WTC11 (cell line): ENCODE measurements at regions not wholly inside any gene's neighbourhood (a gene's known extent, or its start where the extent isn't known, plus 50 kb on each side); places are given as distances from the start of the nearest gene placed in this dataset.

Experiments used
- ATAC-seq: fragments of 200-7000 bp; cut with Tn5 transposase; 2 replicates; pipeline ENCODE4 v1.10.0; 2021; ENCODE audit warnings: mild to moderate bottlenecking, moderate library complexity
- CTCF ChIA-PET: fragments of 300-600 bp; sonication (Branson Sonifier 250); formaldehyde crosslinking; loops from one replicate; lab custom pipeline; 2021; ENCODE audit warnings: antibody characterized with exemption; lab: Charles Lee
- POLR2A ChIA-PET: fragments of 350-600 bp; sonication (Branson Sonifier 250); formaldehyde crosslinking; loops from one replicate; lab custom pipeline; 2021; ENCODE audit warnings: antibody characterized with exemption; lab: Charles Lee
- DNase-seq: peaks from one replicate; pipeline ENCODE4 v3.0.0; 2021; ENCODE audit warnings: low spot score
- H3K27ac Mint-ChIP-seq: 2 replicates; pipeline ENCODE4 v1.8.0; 2021; ENCODE audit warnings: mixed read lengths
- H3K27me3 Mint-ChIP-seq: 2 replicates; pipeline ENCODE4 v1.8.0; 2021; ENCODE audit warnings: low read depth, mild to moderate bottlenecking, moderate library complexity, mixed read lengths
- H3K36me3 Mint-ChIP-seq: 2 replicates; pipeline ENCODE4 v1.8.0; 2021; ENCODE audit warnings: mixed read lengths
- H3K4me1 Mint-ChIP-seq: 2 replicates; pipeline ENCODE4 v1.8.0; 2022; ENCODE audit warnings: mixed read lengths
- H3K4me3 Mint-ChIP-seq: 2 replicates; pipeline ENCODE4 v1.8.0; 2021; ENCODE audit warnings: mild to moderate bottlenecking, moderate library complexity, mixed read lengths
- H3K9me3 Mint-ChIP-seq: 2 replicates; pipeline ENCODE4 v1.8.0; 2021; ENCODE audit warnings: mixed read lengths
- ATF6 ChIP-seq: sonication (generic); formaldehyde crosslinking; IDR thresholded peaks from 2 replicates; pipeline ENCODE4 v1.8.1; 2023; ENCODE audit warnings: mild to moderate bottlenecking, missing genetic modification reagents
- CDX4 ChIP-seq: fragments of 250-450 bp; sonication (Bioruptor Pico); IDR thresholded peaks from 2 replicates; pipeline ENCODE4 v1.9.0; 2021; ENCODE audit warnings: moderate library complexity, mild to moderate bottlenecking, inconsistent platforms, borderline replicate concordance
- CREM ChIP-seq: sonication (generic); formaldehyde crosslinking; IDR thresholded peaks from 2 replicates; pipeline ENCODE4 v1.8.1; 2022; ENCODE audit warnings: mild to moderate bottlenecking, missing genetic modification reagents, moderate library complexity
- FOXP1 ChIP-seq: sonication (generic); formaldehyde crosslinking; IDR thresholded peaks from 2 replicates; pipeline ENCODE4 v1.8.0; 2022; ENCODE audit warnings: missing genetic modification reagents, mild to moderate bottlenecking, moderate library complexity, borderline replicate concordance
- FOXP4 ChIP-seq: sonication (generic); formaldehyde crosslinking; IDR thresholded peaks from 2 replicates; pipeline ENCODE4 v1.8.0; 2022; ENCODE audit warnings: mild to moderate bottlenecking, missing genetic modification reagents
- IRF2 ChIP-seq: sonication (generic); formaldehyde crosslinking; IDR thresholded peaks from 2 replicates; pipeline ENCODE4 v1.8.0; 2022; ENCODE audit warnings: low read depth, missing genetic modification reagents, borderline replicate concordance
- MLX ChIP-seq: sonication (generic); formaldehyde crosslinking; IDR thresholded peaks from 2 replicates; pipeline ENCODE4 v1.8.1; 2023; ENCODE audit warnings: mild to moderate bottlenecking, missing genetic modification reagents, moderate library complexity
- MYBL2 ChIP-seq: sonication (generic); formaldehyde crosslinking; IDR thresholded peaks from 2 replicates; pipeline ENCODE4 v1.8.1; 2023; ENCODE audit warnings: mild to moderate bottlenecking, moderate library complexity, missing genetic modification reagents
- NFYB ChIP-seq: sonication (generic); formaldehyde crosslinking; conservative IDR thresholded peaks from 2 replicates; pipeline ENCODE4 v1.8.0; 2022; ENCODE audit warnings: low read depth, missing genetic modification reagents
- NR2C2 ChIP-seq: sonication (generic); formaldehyde crosslinking; IDR thresholded peaks from 2 replicates; pipeline ENCODE4 v1.8.0; 2022; ENCODE audit warnings: mild to moderate bottlenecking, missing genetic modification reagents
- NR3C1 ChIP-seq: sonication (generic); formaldehyde crosslinking; conservative IDR thresholded peaks from 2 replicates; pipeline ENCODE4 v1.8.1; 2023; ENCODE audit warnings: low read depth, mild to moderate bottlenecking, missing genetic modification reagents
- PREB ChIP-seq: sonication (generic); formaldehyde crosslinking; IDR thresholded peaks from 2 replicates; pipeline ENCODE4 v1.8.1; 2022; ENCODE audit warnings: mild to moderate bottlenecking, missing genetic modification reagents, moderate library complexity, borderline replicate concordance
- RELA ChIP-seq: sonication (generic); formaldehyde crosslinking; IDR thresholded peaks from 2 replicates; pipeline ENCODE4 v1.8.1; 2022; ENCODE audit warnings: missing genetic modification reagents, mild to moderate bottlenecking, borderline replicate concordance
- RORB ChIP-seq: fragments of 250-450 bp; sonication (Bioruptor Pico); IDR thresholded peaks from 2 replicates; pipeline ENCODE4 v1.9.0; 2021; ENCODE audit warnings: mild to moderate bottlenecking
- TCF7 ChIP-seq: sonication (generic); formaldehyde crosslinking; IDR thresholded peaks from 2 replicates; pipeline ENCODE4 v1.8.0; 2022; ENCODE audit warnings: mild to moderate bottlenecking, low read depth, missing genetic modification reagents, moderate library complexity
- TP53 ChIP-seq: sonication (generic); formaldehyde crosslinking; IDR thresholded peaks from 2 replicates; pipeline ENCODE4 v1.8.1; 2023; ENCODE audit warnings: mild to moderate bottlenecking, missing genetic modification reagents
- ZBTB43 ChIP-seq: sonication (generic); formaldehyde crosslinking; IDR thresholded peaks from 2 replicates; pipeline ENCODE4 v1.8.1; 2023; ENCODE audit warnings: mild to moderate bottlenecking, missing genetic modification reagents
- ZNF138 ChIP-seq: sonication (generic); formaldehyde crosslinking; conservative IDR thresholded peaks from 2 replicates; pipeline ENCODE4 v1.8.1; 2022; ENCODE audit warnings: mild to moderate bottlenecking, moderate library complexity, missing genetic modification reagents
- ZNF219 ChIP-seq: sonication (generic); formaldehyde crosslinking; IDR thresholded peaks from 2 replicates; pipeline ENCODE4 v1.8.0; 2023; ENCODE audit warnings: missing genetic modification reagents, mild to moderate bottlenecking, borderline replicate concordance
- ZNF232 ChIP-seq: sonication (generic); formaldehyde crosslinking; IDR thresholded peaks from 2 replicates; pipeline ENCODE4 v1.8.0; 2022; ENCODE audit warnings: mild to moderate bottlenecking, missing genetic modification reagents
- ZNF263 ChIP-seq: sonication (generic); formaldehyde crosslinking; IDR thresholded peaks from 2 replicates; pipeline ENCODE4 v1.8.1; 2022; ENCODE audit warnings: low read depth, mild to moderate bottlenecking, moderate library complexity, missing genetic modification reagents
- ZNF396 ChIP-seq: fragments of 250-450 bp; sonication (Bioruptor Pico); IDR thresholded peaks from 2 replicates; pipeline ENCODE4 v1.8.0; 2021; ENCODE audit warnings: mild to moderate bottlenecking, moderate library complexity, borderline replicate concordance
- ZNF532 ChIP-seq: fragments of 250-450 bp; sonication (Bioruptor Pico); IDR thresholded peaks from 2 replicates; pipeline ENCODE4 v1.9.0; 2021; ENCODE audit warnings: mild to moderate bottlenecking, borderline replicate concordance

- H3K27me3 Mint-ChIP-seq = no peaks in the 10 kb centered on the region
- no peak overlapping the region for H3K4me3 Mint-ChIP-seq
- H3K9me3 Mint-ChIP-seq = no peaks in the 10 kb centered on the region
- CTCF ChIA-PET = no interaction called here
- no peaks in the 10 kb centered on the region for H3K4me1 Mint-ChIP-seq
- no peak overlapping the region for H3K27ac Mint-ChIP-seq
- H3K36me3 Mint-ChIP-seq = no peaks in the 10 kb centered on the region
- POLR2A ChIA-PET = no interaction called here
- ATAC-seq = no peak
- TF ChIP-seq ATF6 (CRISPR knock-in tag) (no peak), ZBTB43 (no peak), ZNF138 (CRISPR knock-in tag) (no peak), MYBL2 (no peak), MLX (CRISPR knock-in tag) (no peak), RELA (no peak), ZNF232 (CRISPR knock-in tag) (no peak), ZNF219 (no peak), TCF7 (CRISPR knock-in tag) (no peak), NFYB (no peak), FOXP1 (no peak), ZNF396 (no peak), IRF2 (CRISPR knock-in tag) (no peak), TP53 (CRISPR knock-in tag) (no peak)
- TF ChIP-seq, all 79 proteins: peak for 0
- DNase-seq = no peak
Observed at GRCh38 chr5:120219988-120220387, 244.1 kb upstream of the PRR16 start.

GRCh38 chr5:120225524-120225923 is 238.6 kb upstream of the PRR16 start:
- no peaks in the 10 kb centered on the region for H3K4me1 Mint-ChIP-seq
- H3K9me3 Mint-ChIP-seq = no peaks in the 10 kb centered on the region; the same call in 1 of the 2 replicates
- ATAC-seq (no peak), DNase-seq (no peak)
- no peak overlapping the region for H3K4me3 Mint-ChIP-seq
- H3K27me3 Mint-ChIP-seq = no peaks in the 10 kb centered on the region
- no peak for TF ChIP-seq CREM (CRISPR knock-in tag)
- TF ChIP-seq NR2C2 (CRISPR knock-in tag) = no peak
- no peak for TF ChIP-seq IRF2 (CRISPR knock-in tag)
- no peak for TF ChIP-seq FOXP4 (CRISPR knock-in tag)
- TF ChIP-seq PREB (CRISPR knock-in tag) = no peak
- TF ChIP-seq RELA = no peak
- no peak for TF ChIP-seq RORB (CRISPR knock-in tag)
- no peak for TF ChIP-seq ZNF532 (CRISPR knock-in tag)
- no peak for TF ChIP-seq TCF7 (CRISPR knock-in tag)
- no peak for TF ChIP-seq ZNF138 (CRISPR knock-in tag)
- no peak for TF ChIP-seq CDX4 (CRISPR knock-in tag)
- no peak for TF ChIP-seq NR3C1 (CRISPR knock-in tag)
- no peak for TF ChIP-seq ZNF396
- no peak for TF ChIP-seq ZNF263 (CRISPR knock-in tag)
- no peak overlapping the region for H3K27ac Mint-ChIP-seq
- ChIA-PET CTCF (no interaction called here), POLR2A (no interaction called here)
- no peaks in the 10 kb centered on the region for H3K36me3 Mint-ChIP-seq
